Spleen (tissue), 11 donors: ENCODE measurements at regions not wholly inside any gene's neighbourhood (a gene's known extent, or its start where the extent isn't known, plus 50 kb on each side); places are given as distances from the start of the nearest gene placed in this dataset.

Source experiments
- DNase-seq: peaks from one replicate; pipeline ENCODE4 v3.0.0-alpha.2; 2020
- H3K27ac ChIP-seq, 8 donors: fragments of 200-600 bp; sonication (generic) in 7 of 8; 1 replicate in 4 of 8; 2 replicates in 4 of 8; pipeline versions ENCODE4 v1.5.0 to v1.8.0; 2016 to 2021; ENCODE audit warnings: inconsistent platforms in 4 of 8, mild to moderate bottlenecking in 4 of 8, moderate library complexity in 1 of 8
- H3K27me3 ChIP-seq, 7 donors: fragments of 200-600 bp; sonication (generic) in 6 of 7; replicated peaks in 1 of 7; 1 replicate in 4 of 7; 2 replicates in 3 of 7; pipeline versions ENCODE4 v1.5.0 to v1.8.0; 2016 to 2021; ENCODE audit warnings: inconsistent platforms in 3 of 7, mild to moderate bottlenecking in 1 of 7
- H3K36me3 ChIP-seq, 6 donors: fragments of 200-600 bp; sonication (generic) in 5 of 6; 1 replicate in 4 of 6; 2 replicates in 2 of 6; pipeline versions ENCODE4 v1.5.0 to v1.8.0; 2016 to 2021; ENCODE audit warnings: inconsistent platforms in 2 of 6
- H3K4me1 ChIP-seq, 6 donors: fragments of 200-600 bp; sonication (generic) in 5 of 6; 1 replicate in 3 of 6; 2 replicates in 3 of 6; pipeline versions ENCODE4 v1.5.0 to v1.8.0; 2016 to 2021; ENCODE audit warnings: inconsistent platforms in 3 of 6
- H3K4me3 ChIP-seq, 8 donors: fragments of 200-600 bp; sonication (generic) in 7 of 8; 1 replicate in 4 of 8; 2 replicates in 4 of 8; pipeline versions ENCODE4 v1.5.0 to v1.8.0; 2016 to 2021; ENCODE audit warnings: inconsistent platforms in 4 of 8, mild to moderate bottlenecking in 4 of 8, moderate library complexity in 2 of 8
- H3K9me3 ChIP-seq, 8 donors: fragments of 200-600 bp; sonication (generic) in 7 of 8; 1 replicate in 4 of 8; 2 replicates in 4 of 8; pipeline versions ENCODE4 v1.5.0 to v1.8.0; 2016 to 2021; ENCODE audit warnings: inconsistent platforms in 4 of 8
- CTCF ChIP-seq, 11 experiments: fragments of 200-600 bp in 7 of 11; fragments of 450-650 bp in 4 of 11; sonication (generic) in 4 of 11; IDR thresholded peaks in 8 of 11; conservative IDR thresholded peaks in 3 of 11; 1 replicate in 7 of 11; 2 replicates in 4 of 11; pipeline versions ENCODE4 v1.4.0 to v1.8.0; 2016 to 2021; ENCODE audit warnings: antibody characterized with exemption in 11 of 11, inconsistent platforms in 4 of 11, mild to moderate bottlenecking in 1 of 11
- POLR2A ChIP-seq, 3 donors: fragments of 450-650 bp; IDR thresholded peaks; one replicate each; pipeline ENCODE4 v1.5.1; 2017; ENCODE audit warnings: antibody characterized with exemption in 3 of 3, mild to moderate bottlenecking in 1 of 3
- POLR2AphosphoS5 ChIP-seq, 3 donors: sonication (generic); formaldehyde crosslinking; IDR thresholded peaks; one replicate each; pipeline ENCODE4 v1.5.1; 2017; ENCODE audit warnings: antibody characterized with exemption in 3 of 3
- WGBS, 5 donors: extraction: QIAGEN DNeasy Blood & Tissue Kit in 3 of 5; methylation state at CpG; one replicate each; pipeline versions ENCODE4 v1.1.5 to v1.1.7; 2013 to 2018; 5-methylcytosine and 5-hydroxymethylcytosine counted together
- intact Hi-C: fragments of 100-400 bp; cut with DNase I; formaldehyde crosslinking; loops from one replicate; pipeline ENCODE4 v1.15.0; 2023; ENCODE audit warnings: low total_unique reads
- donor health status: healthy with polysubstance abuse.
- donor health status: DM: no; HTN: no; CAD: no; lungs with moderate emphysema.
- donor health status: DM: no; HTN: no; CAD: no.
- donor health status: Bipolar disorder and iron deficiency.
- donor health status: healthy.
- donor health status: DM: no; HTN: no; CAD: no.
- donor health status: DM: yes; HTN: yes; CAD: no.

GRCh38 chr5:120382833-120383232 is 81.3 kb upstream of the PRR16 start:
- DNase-seq = no peak
- Histone ChIP-seq H3K4me1 (peaks cover 0 to 5% (median 0%) of the 10 kb centered on the region in 6 donors), H3K9me3 (peaks cover 0 to 25% (median 20%) of the 10 kb centered on the region in 8 donors), H3K36me3 (no peaks in the 10 kb centered on the region), H3K27me3 (no peaks in the 10 kb centered on the region), H3K27ac (no peak overlapping the region), H3K4me3 (no peak overlapping the region)
- WGBS, 5 donors = 70 to 94% (median 85%) methylated on average over 2 of the region's 2 CpGs
- intact Hi-C loops = no loop called here
- TF ChIP-seq CTCF (IDR thresholded peaks at IDR 0.05 in 8 of 11, conservative IDR thresholded peaks at IDR 0.05 in 3 of 11) = no peak
- no peak for TF ChIP-seq POLR2AphosphoS5 (IDR thresholded peaks at IDR 0.05)
- TF ChIP-seq POLR2A (IDR thresholded peaks at IDR 0.05) = no peak

GRCh38 chr5:120386981-120387380 is 77.1 kb upstream of the PRR16 start:
- Histone ChIP-seq H3K4me1 (peaks cover 0 to 20% (median 2%) of the 10 kb centered on the region in 6 donors), H3K36me3 (no peaks in the 10 kb centered on the region), H3K9me3 (no peaks in the 10 kb centered on the region), H3K27me3 (no peaks in the 10 kb centered on the region), H3K27ac (peak overlapping the region in 5 of 8 donors; percentile 15 to 72 (median 58)), H3K4me3 (no peak overlapping the region)
- TF ChIP-seq POLR2A (IDR thresholded peaks at IDR 0.05) (no peak), POLR2AphosphoS5 (IDR thresholded peaks at IDR 0.05) (no peak), CTCF (IDR thresholded peaks at IDR 0.05 in 8 of 11, conservative IDR thresholded peaks at IDR 0.05 in 3 of 11) (no peak)
- intact Hi-C loops = no loop called here
- no peak for DNase-seq

GRCh38 chr5:120388016-120388781 is 75.9 kb upstream of the PRR16 start:
- 17 to 38% (median 23%) methylated on average over 1 of the region's 1 CpG for WGBS, 5 donors
- H3K4me3 ChIP-seq = no peak overlapping the region
- no peak for DNase-seq
- H3K9me3 ChIP-seq = no peaks in the 10 kb centered on the region
- intact Hi-C loops = no loop called here
- H3K27me3 ChIP-seq = no peaks in the 10 kb centered on the region
- no peaks in the 10 kb centered on the region for H3K36me3 ChIP-seq
- no peak for TF ChIP-seq POLR2AphosphoS5 (IDR thresholded peaks at IDR 0.05)
- TF ChIP-seq POLR2A (IDR thresholded peaks at IDR 0.05) = no peak
- no peak for TF ChIP-seq CTCF (IDR thresholded peaks at IDR 0.05 in 8 of 11, conservative IDR thresholded peaks at IDR 0.05 in 3 of 11)
- peaks cover 0 to 20% (median 2%) of the 10 kb centered on the region in 6 donors for H3K4me1 ChIP-seq
- peak overlapping the region in 6 of 8 donors; percentile 15 to 72 (median 57) for H3K27ac ChIP-seq

GRCh38 chr5:120394259-120394658 is 69.8 kb upstream of the PRR16 start:
- TF ChIP-seq CTCF (IDR thresholded peaks at IDR 0.05 in 8 of 11, conservative IDR thresholded peaks at IDR 0.05 in 3 of 11) (no peak), POLR2AphosphoS5 (IDR thresholded peaks at IDR 0.05) (no peak), POLR2A (IDR thresholded peaks at IDR 0.05) (no peak)
- peaks cover 0 to 10% (median 2%) of the 10 kb centered on the region in 8 donors for H3K9me3 ChIP-seq
- H3K4me1 ChIP-seq = peaks cover 0 to under 1% (median 0%) of the 10 kb centered on the region in 6 donors
- intact Hi-C loops = no loop called here
- no peaks in the 10 kb centered on the region for H3K36me3 ChIP-seq
- no peak overlapping the region for H3K4me3 ChIP-seq
- no peak overlapping the region for H3K27ac ChIP-seq
- no peak for DNase-seq
- no peaks in the 10 kb centered on the region for H3K27me3 ChIP-seq
